Bronchial epithelial cell (primary cell): ENCODE measurements at regions not wholly inside any gene's neighbourhood (a gene's known extent, or its start where the extent isn't known, plus 50 kb on each side); places are given as distances from the start of the nearest gene placed in this dataset.

ENCODE experiments used
- DNase-seq: peaks from one replicate; pipeline ENCODE4 v3.0.0-alpha.2; 2010; ENCODE audit warnings: low read depth
- FAIRE-seq: peaks from 2 replicates; lab custom pipeline; 2011; peaks lifted over from hg19 to GRCh38; lab: Jason Lieb, UNC
- H3K27me3 ChIP-seq: 2 replicates; pipeline ENCODE4 v1.5.1; 2011; ENCODE audit warnings: low read length; ENCODE audit not compliant: control insufficient read depth, insufficient read depth
- H3K36me3 ChIP-seq: 2 replicates; pipeline ENCODE4 v1.5.1; 2011; ENCODE audit warnings: low read length; ENCODE audit not compliant: control insufficient read depth, insufficient read depth
- H3K4me3 ChIP-seq: 2 replicates; pipeline ENCODE4 v1.5.1; 2011; ENCODE audit warnings: mild to moderate bottlenecking, low read depth, low read length, control low read depth
- CTCF ChIP-seq: IDR thresholded peaks from 2 replicates; pipeline ENCODE4 v1.5.1; 2011; ENCODE audit warnings: mild to moderate bottlenecking, moderate library complexity, low read length, control low read depth, inconsistent platforms; ENCODE audit not compliant: insufficient read depth, severe bottlenecking

DNA sequence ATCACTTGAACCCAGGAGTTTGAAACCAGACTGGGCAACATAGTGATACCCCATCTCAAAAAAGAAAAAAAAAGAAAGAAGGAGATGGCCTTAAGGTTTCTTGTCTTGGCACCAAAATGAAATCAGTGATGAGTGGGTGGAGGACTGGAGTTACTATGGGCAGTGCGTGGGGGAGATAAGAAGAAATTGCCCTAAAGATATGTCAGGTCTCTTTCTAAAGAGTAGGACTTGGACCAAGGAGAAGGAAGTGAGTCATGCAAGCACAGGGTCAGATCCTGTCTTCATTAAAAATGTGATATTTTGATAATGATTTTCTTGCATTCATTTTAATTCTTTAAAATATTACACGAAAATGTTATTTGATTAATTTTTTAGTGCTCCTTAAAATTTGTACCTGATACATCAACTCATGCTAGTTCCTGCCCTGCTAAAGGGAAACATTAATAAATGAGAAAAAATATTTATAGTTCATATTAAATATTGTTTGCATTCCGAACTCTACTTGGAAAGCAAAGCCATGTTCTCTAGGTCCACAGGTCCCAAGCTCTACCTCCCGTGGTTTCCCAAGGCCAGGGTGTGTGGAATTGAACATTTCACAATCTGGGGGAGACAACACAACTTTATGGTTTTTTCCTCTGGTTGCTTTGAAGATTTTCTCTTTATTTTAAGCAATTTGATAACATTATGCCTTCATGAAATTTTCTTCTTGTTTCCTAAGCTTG is 62.6 kb upstream of the CTLA4 start:
- no peaks in the 10 kb centered on the region for H3K27me3 ChIP-seq
- no peaks in the 10 kb centered on the region for H3K36me3 ChIP-seq
- no peak overlapping the region for H3K4me3 ChIP-seq
- DNase-seq (peak; percentile 31), FAIRE-seq (no peak)
- no peak for TF ChIP-seq CTCF

DNA sequence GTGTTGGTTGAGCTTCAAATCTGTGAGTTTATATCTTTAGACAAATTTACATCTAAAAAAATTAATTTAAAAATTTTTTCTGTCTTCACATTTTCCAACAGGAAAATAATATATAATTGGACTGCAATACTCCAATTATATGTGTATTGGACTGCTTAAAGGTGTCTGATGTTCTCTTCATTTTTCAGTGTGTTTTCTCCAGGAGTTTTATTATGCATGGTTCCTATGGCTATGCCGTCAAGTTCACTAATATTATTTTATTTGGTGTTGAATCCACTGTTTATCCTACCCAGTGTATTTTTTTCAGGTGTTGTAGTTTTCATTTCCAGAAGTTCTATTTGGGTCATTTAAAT is 62.1 kb upstream of the CTLA4 start:
- Histone ChIP-seq H3K4me3 (no peak overlapping the region), H3K36me3 (no peaks in the 10 kb centered on the region), H3K27me3 (no peaks in the 10 kb centered on the region)
- no peak for TF ChIP-seq CTCF
- no peak for FAIRE-seq
- no peak for DNase-seq

DNA sequence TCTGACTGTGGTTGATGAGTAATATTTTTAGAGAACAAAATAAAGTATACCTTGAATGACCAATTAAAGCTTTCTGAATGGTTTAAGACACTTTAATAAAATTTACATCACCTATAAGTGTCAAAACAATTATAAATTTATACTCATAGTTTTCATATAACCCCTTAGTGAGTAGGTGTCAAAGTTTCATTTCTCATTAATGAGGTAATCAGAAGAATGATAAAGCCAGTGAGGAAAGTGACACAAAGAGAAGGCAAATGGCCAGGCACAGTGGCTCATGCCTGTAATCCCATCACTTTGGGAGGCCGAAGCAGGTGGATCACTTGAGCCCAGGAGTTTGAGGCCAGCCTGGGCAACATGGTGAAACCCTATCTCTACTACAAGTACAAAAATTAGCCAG is 60.8 kb upstream of the CTLA4 start:
- no peaks in the 10 kb centered on the region for H3K27me3 ChIP-seq
- DNase-seq (no peak), FAIRE-seq (no peak)
- TF ChIP-seq CTCF: no peak
- no peak overlapping the region for H3K4me3 ChIP-seq
- no peaks in the 10 kb centered on the region for H3K36me3 ChIP-seq

DNA sequence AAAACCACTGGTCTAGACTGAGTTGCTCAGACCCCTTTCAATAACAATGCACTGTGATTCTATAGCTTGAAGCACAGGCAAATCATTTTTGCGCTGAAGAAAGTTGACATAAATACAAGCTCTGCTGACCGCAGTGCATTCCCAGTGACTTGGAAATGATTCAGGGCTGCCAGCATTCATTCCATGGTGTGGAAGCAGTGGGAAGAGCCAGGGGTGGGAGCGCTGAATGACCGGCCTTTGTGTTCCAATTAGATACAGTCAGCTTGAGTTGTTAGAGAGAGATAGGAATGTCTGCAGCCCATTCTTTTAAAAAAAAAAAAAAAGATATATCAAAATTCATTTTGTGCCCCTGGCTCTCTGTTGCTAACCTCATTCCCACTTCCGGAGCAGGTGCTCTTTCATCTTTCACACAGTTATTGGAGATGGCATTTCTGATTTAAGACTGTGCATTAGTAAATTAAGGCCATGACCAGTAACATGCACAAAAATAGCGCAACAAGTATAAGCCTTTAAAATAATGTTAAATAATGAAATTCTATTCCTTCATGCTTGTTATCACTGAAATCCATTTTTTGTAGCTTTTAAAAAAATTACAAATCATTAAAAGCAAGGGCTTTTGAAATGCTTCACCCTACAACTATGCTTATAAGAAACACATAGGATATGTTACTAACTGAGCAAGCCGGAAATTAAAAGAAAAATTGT is 59.4 kb upstream of the CTLA4 start:
- Histone ChIP-seq H3K4me3 (no peak overlapping the region), H3K36me3 (no peaks in the 10 kb centered on the region), H3K27me3 (no peaks in the 10 kb centered on the region)
- no peak for TF ChIP-seq CTCF
- no peak for FAIRE-seq
- no peak for DNase-seq

DNA sequence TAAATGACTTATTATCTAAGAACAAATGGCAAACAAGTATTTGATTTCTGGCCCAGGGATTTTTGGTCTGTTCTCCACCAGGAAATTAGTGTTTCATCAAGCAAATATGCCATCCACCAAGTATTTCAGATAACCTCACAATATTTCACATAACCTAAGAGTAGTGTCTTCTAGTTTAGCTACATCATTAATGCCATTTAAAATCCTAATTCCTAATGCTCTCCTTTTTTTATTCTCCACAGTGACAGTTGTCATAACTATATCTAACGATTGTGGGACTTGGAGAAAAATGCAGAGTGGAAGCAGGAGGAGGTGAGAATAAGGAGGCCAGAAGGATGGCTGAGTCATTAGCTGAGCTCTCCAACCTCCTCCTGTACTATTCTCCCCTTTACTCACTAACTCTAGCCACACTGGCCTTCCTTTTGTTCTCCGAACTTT is 58.5 kb upstream of the CTLA4 start:
- peak; percentile 38 for DNase-seq
- TF ChIP-seq CTCF: no peak
- FAIRE-seq: no peak
- H3K27me3 ChIP-seq: no peaks in the 10 kb centered on the region
- no peak overlapping the region for H3K4me3 ChIP-seq
- no peaks in the 10 kb centered on the region for H3K36me3 ChIP-seq
